ENCODE measurements at regions not wholly inside any gene's neighbourhood (a gene's known extent, or its start where the extent isn't known, plus 50 kb on each side); places are given as distances from the start of the nearest gene placed in this dataset.
"Not testable (repeated sequence)": the region's sequence is repeated elsewhere in the genome, so short reads cannot be mapped to it uniquely, and the experiment has no call there.

DNA sequence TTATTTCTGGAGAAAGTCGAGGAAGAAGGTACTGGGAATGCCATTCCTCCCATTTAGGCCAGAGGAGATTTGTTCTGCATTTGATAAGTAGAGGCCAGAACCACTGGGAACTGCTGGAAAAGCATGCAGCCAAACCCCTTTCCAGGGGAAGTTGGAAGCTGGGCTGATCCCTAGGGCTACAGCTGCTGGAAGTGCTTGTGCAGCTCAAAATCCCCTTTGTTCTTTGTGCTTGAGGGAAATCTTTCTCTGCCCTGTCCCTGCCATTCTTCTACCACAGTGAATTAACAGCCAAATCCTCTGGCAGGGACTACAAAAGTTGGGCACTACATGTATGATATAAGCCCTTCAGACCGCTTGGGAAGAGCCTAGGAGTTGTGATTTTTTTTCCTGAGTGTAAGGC, 734.1 kb downstream of the LRRIQ3 start:
- no peaks in the 10 kb centered on the region for H3K79me2 ChIP-seq (ENCODE audit: control insufficient read depth, insufficient read depth, low read length, unreplicated experiment)
- no peak overlapping the region for H3K4me3 ChIP-seq (ENCODE audit: low read depth, low read length)
- no peaks in the 10 kb centered on the region for H3K4me1 ChIP-seq (ENCODE audit: control insufficient read depth, insufficient read depth, low read length, unreplicated experiment)
- no peaks in the 10 kb centered on the region for H3K27me3 ChIP-seq (ENCODE audit: insufficient read depth, low read length)
- H3K36me3 ChIP-seq (ENCODE audit: insufficient read depth, low read length) = no peaks in the 10 kb centered on the region
- H2AFZ ChIP-seq (ENCODE audit: low read length, unreplicated experiment) = no peak overlapping the region
- H3K27ac ChIP-seq (ENCODE audit: low read depth, low read length) = no peak overlapping the region

DNA sequence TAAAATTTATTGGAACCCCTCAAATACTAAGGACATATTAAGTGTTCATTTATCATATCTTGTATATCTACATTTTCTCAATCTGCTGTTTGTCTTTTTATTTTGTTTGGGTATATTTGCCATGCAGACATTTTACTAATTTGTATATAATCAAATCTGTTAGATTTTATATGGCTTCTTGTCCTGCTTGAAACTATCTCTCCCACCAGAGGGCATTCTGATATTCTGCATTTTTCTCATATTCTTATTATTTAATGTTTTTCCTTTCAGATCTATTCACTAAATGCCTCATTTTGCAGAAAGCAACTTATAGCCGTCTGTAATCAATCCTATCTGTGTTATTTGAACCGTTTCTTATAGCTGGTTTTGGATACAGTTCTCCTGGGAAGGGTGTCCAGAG, 745.5 kb downstream of the LRRIQ3 start:
- no peak overlapping the region for H3K4me3 ChIP-seq (ENCODE audit: low read depth, low read length)
- no peak overlapping the region for H2AFZ ChIP-seq (ENCODE audit: low read length, unreplicated experiment)
- H3K27ac ChIP-seq (ENCODE audit: low read depth, low read length) = no peak overlapping the region
- no peaks in the 10 kb centered on the region for H3K27me3 ChIP-seq (ENCODE audit: insufficient read depth, low read length)
- H3K4me1 ChIP-seq (ENCODE audit: control insufficient read depth, insufficient read depth, low read length, unreplicated experiment) = no peaks in the 10 kb centered on the region
- H3K79me2 ChIP-seq (ENCODE audit: control insufficient read depth, insufficient read depth, low read length, unreplicated experiment) = no peaks in the 10 kb centered on the region
- no peaks in the 10 kb centered on the region for H3K36me3 ChIP-seq (ENCODE audit: insufficient read depth, low read length)

- H2AFZ ChIP-seq (ENCODE audit: low read length, unreplicated experiment); H3K27me3 ChIP-seq (ENCODE audit: insufficient read depth, low read length); H3K27ac ChIP-seq (ENCODE audit: low read depth, low read length); H3K36me3 ChIP-seq (ENCODE audit: insufficient read depth, low read length); H3K79me2 ChIP-seq (ENCODE audit: control insufficient read depth, insufficient read depth, low read length, unreplicated experiment); H3K4me3 ChIP-seq (ENCODE audit: low read depth, low read length); H3K4me1 ChIP-seq (ENCODE audit: control insufficient read depth, insufficient read depth, low read length, unreplicated experiment): not testable (repeated sequence)
Measured at GRCh38 chr1:73450668-73451067, 747.3 kb downstream of the LRRIQ3 start.

- Histone ChIP-seq H2AFZ (ENCODE audit: low read length, unreplicated experiment) (no peak overlapping the region), H3K27ac (ENCODE audit: low read depth, low read length) (no peak overlapping the region), H3K79me2 (ENCODE audit: control insufficient read depth, insufficient read depth, low read length, unreplicated experiment) (no peaks in the 10 kb centered on the region)
Measured at GRCh38 chr1:73411479-73411878, 786.5 kb downstream of the LRRIQ3 start.

DNA sequence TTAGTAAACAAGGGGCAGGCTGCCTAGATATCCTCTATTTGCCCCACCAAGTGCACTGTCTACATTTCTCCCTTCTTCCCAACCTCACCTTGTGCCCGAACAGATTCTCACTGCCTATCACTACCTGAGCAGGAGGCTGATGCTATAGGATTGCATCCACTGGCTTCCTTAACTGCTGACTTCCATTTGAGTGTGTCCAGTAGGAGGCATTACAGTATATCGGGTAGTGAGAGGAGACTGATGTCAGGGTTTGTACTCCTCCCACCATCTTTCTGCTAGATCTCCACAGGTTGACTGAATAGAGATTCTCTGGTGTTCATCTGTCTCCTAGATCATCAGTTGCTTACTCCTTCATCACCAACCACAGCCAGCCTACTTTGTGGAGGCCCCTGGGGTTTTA, 796.3 kb downstream of the LRRIQ3 start:
- Histone ChIP-seq H3K79me2 (ENCODE audit: control insufficient read depth, insufficient read depth, low read length, unreplicated experiment) (no peaks in the 10 kb centered on the region), H2AFZ (ENCODE audit: low read length, unreplicated experiment) (no peak overlapping the region), H3K27me3 (ENCODE audit: insufficient read depth, low read length) (no peaks in the 10 kb centered on the region), H3K4me1 (ENCODE audit: control insufficient read depth, insufficient read depth, low read length, unreplicated experiment) (no peaks in the 10 kb centered on the region), H3K27ac (ENCODE audit: low read depth, low read length) (no peak overlapping the region), H3K36me3 (ENCODE audit: insufficient read depth, low read length) (no peaks in the 10 kb centered on the region), H3K4me3 (ENCODE audit: low read depth, low read length) (no peak overlapping the region)

More at GRCh38 chr1:73411479-73411878, 786.5 kb downstream of the LRRIQ3 start:
- Histone ChIP-seq H3K36me3 (ENCODE audit: insufficient read depth, low read length) (no peaks in the 10 kb centered on the region), H3K27me3 (ENCODE audit: insufficient read depth, low read length) (no peaks in the 10 kb centered on the region), H3K4me3 (ENCODE audit: low read depth, low read length) (no peak overlapping the region), H3K4me1 (ENCODE audit: control insufficient read depth, insufficient read depth, low read length, unreplicated experiment) (no peaks in the 10 kb centered on the region)

GRCh38 chr1:73382966-73383365, 815.0 kb downstream of the LRRIQ3 start:
- Histone ChIP-seq H2AFZ (ENCODE audit: low read length, unreplicated experiment) (no peak overlapping the region), H3K36me3 (ENCODE audit: insufficient read depth, low read length) (no peaks in the 10 kb centered on the region), H3K4me3 (ENCODE audit: low read depth, low read length) (no peak overlapping the region), H3K27ac (ENCODE audit: low read depth, low read length) (no peak overlapping the region), H3K27me3 (ENCODE audit: insufficient read depth, low read length) (no peaks in the 10 kb centered on the region), H3K4me1 (ENCODE audit: control insufficient read depth, insufficient read depth, low read length, unreplicated experiment) (no peaks in the 10 kb centered on the region), H3K79me2 (ENCODE audit: control insufficient read depth, insufficient read depth, low read length, unreplicated experiment) (no peaks in the 10 kb centered on the region)

DNA sequence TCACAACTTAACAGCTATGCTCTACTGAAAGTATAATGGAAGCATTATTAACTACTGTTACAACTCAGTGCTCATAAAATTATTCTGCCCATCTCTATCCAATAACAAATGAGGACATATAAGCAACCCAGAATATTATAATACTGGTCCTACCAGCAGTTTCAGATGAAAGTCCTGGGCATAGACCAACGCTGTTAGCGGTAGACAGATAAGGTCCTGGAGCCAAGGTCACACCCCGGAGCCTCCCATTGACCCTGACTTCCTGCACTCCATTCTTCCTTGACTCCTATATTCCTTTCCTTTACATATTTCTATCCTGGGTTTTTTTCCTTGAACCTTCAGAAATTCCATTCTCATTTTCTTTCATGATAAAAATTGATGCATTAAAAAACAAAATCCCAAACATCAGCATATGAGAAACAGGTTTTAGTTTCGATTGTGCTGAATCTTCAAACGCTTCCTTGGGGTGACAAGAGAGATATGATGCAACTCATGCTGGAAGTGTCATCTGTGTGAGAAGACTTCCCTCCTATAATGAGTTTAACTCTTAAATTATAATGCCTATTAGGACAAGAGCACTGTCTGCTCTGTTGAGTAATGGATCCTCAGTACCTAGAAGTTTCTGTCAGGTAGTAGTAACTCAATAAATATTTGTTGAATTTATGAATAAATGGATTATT, 831.1 kb downstream of the LRRIQ3 start:
- no peaks in the 10 kb centered on the region for H3K36me3 ChIP-seq (ENCODE audit: insufficient read depth, low read length)
- no peaks in the 10 kb centered on the region for H3K4me1 ChIP-seq (ENCODE audit: control insufficient read depth, insufficient read depth, low read length, unreplicated experiment)
- no peak overlapping the region for H2AFZ ChIP-seq (ENCODE audit: low read length, unreplicated experiment)

DNA sequence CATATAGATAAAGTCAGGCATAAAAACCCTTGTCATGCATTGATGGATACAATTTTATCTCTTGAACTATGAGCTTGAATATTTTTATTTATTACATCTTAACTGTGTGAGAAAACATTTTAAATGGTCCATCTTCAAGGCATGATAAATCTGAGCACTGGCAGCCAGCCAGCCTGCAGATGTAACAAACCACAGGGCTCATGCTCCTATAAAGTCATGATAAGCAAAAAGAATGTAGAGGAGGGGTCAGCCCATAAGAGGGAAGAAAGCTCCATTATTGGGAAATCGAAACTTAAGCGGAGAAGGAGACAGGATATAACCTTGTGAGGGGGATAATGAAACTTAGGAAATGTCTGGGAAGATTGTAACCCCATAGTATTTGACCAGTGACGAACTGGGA, 839.0 kb downstream of the LRRIQ3 start:
- peak overlapping the region; percentile 45; the same call in 1 of the 2 replicates for H3K4me3 ChIP-seq (ENCODE audit: low read depth, low read length)
- H3K79me2 ChIP-seq (ENCODE audit: control insufficient read depth, insufficient read depth, low read length, unreplicated experiment) = no peaks in the 10 kb centered on the region
- H2AFZ ChIP-seq (ENCODE audit: low read length, unreplicated experiment) = peak overlapping the region; percentile 23
- no peaks in the 10 kb centered on the region for H3K36me3 ChIP-seq (ENCODE audit: insufficient read depth, low read length)
- H3K27ac ChIP-seq (ENCODE audit: low read depth, low read length) = no peak overlapping the region
- H3K4me1 ChIP-seq (ENCODE audit: control insufficient read depth, insufficient read depth, low read length, unreplicated experiment) = no peaks in the 10 kb centered on the region
- H3K27me3 ChIP-seq (ENCODE audit: insufficient read depth, low read length) = no peaks in the 10 kb centered on the region

More for the DNA sequence above, 831.1 kb downstream of the LRRIQ3 start:
- H3K27me3 ChIP-seq (ENCODE audit: insufficient read depth, low read length) = no peaks in the 10 kb centered on the region
- H3K4me3 ChIP-seq (ENCODE audit: low read depth, low read length) = no peak overlapping the region
- H3K79me2 ChIP-seq (ENCODE audit: control insufficient read depth, insufficient read depth, low read length, unreplicated experiment) = no peaks in the 10 kb centered on the region
- no peak overlapping the region for H3K27ac ChIP-seq (ENCODE audit: low read depth, low read length)

- no peaks in the 10 kb centered on the region for H3K4me1 ChIP-seq (ENCODE audit: control insufficient read depth, insufficient read depth, low read length, unreplicated experiment)
- no peak overlapping the region for H2AFZ ChIP-seq (ENCODE audit: low read length, unreplicated experiment)
- no peaks in the 10 kb centered on the region for H3K36me3 ChIP-seq (ENCODE audit: insufficient read depth, low read length)
- no peaks in the 10 kb centered on the region for H3K79me2 ChIP-seq (ENCODE audit: control insufficient read depth, insufficient read depth, low read length, unreplicated experiment)
- H3K27me3 ChIP-seq (ENCODE audit: insufficient read depth, low read length) = no peaks in the 10 kb centered on the region
- H3K4me3 ChIP-seq (ENCODE audit: low read depth, low read length) = no peak overlapping the region
- no peak overlapping the region for H3K27ac ChIP-seq (ENCODE audit: low read depth, low read length)
Measured at GRCh38 chr1:73356485-73356884, 841.5 kb downstream of the LRRIQ3 start.

DNA sequence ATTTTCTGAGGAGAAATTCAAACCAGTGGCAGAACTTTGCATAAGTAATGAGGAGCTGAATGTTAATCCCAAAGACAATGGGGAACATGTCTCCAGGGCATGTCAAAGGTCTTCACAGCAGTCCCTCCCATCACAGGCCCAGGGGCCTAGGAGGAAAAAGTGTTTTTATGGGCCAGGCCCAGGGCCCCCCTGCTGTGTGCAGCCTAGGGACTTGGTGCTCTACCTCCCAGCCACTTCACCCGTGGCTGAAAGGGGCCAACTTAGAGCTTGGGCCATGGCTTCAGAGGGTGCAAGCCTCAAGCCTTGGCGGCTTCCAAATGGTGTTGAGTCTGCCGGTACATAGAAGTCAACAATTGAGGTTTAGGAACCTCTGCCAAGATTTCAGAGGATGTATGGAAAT, 854.0 kb downstream of the LRRIQ3 start:
- Histone ChIP-seq H3K36me3 (ENCODE audit: insufficient read depth, low read length) (no peaks in the 10 kb centered on the region), H3K4me1 (ENCODE audit: control insufficient read depth, insufficient read depth, low read length, unreplicated experiment) (no peaks in the 10 kb centered on the region), H3K79me2 (ENCODE audit: control insufficient read depth, insufficient read depth, low read length, unreplicated experiment) (no peaks in the 10 kb centered on the region), H3K27me3 (ENCODE audit: insufficient read depth, low read length) (no peaks in the 10 kb centered on the region), H2AFZ (ENCODE audit: low read length, unreplicated experiment) (no peak overlapping the region), H3K27ac (ENCODE audit: low read depth, low read length) (no peak overlapping the region), H3K4me3 (ENCODE audit: low read depth, low read length) (no peak overlapping the region)

- H3K36me3 ChIP-seq (ENCODE audit: insufficient read depth, low read length) = no peaks in the 10 kb centered on the region
- H3K79me2 ChIP-seq (ENCODE audit: control insufficient read depth, insufficient read depth, low read length, unreplicated experiment) = no peaks in the 10 kb centered on the region
- H3K4me3 ChIP-seq (ENCODE audit: low read depth, low read length) = no peak overlapping the region
- no peaks in the 10 kb centered on the region for H3K27me3 ChIP-seq (ENCODE audit: insufficient read depth, low read length)
- no peaks in the 10 kb centered on the region for H3K4me1 ChIP-seq (ENCODE audit: control insufficient read depth, insufficient read depth, low read length, unreplicated experiment)
- H3K27ac ChIP-seq (ENCODE audit: low read depth, low read length) = no peak overlapping the region
- H2AFZ ChIP-seq (ENCODE audit: low read length, unreplicated experiment) = no peak overlapping the region
Measured at GRCh38 chr1:73333847-73334503, 864.0 kb downstream of the LRRIQ3 start.

All from ACC112 (cell line).